WERI-Rb-1 (cell line): ENCODE measurements at regions not wholly inside any gene's neighbourhood (a gene's known extent, or its start where the extent isn't known, plus 50 kb on each side); places are given as distances from the start of the nearest gene placed in this dataset.

Source experiments
- DNase-seq: peaks from one replicate; pipeline ENCODE4 v3.0.0-alpha.2; 2020
- H3K27ac ChIP-seq: fragments of 250-450 bp; sonication (Bioruptor Pico); 2 replicates; pipeline ENCODE4 v1.5.1; 2020; ENCODE audit warnings: mild to moderate bottlenecking, moderate library complexity
- H3K27me3 ChIP-seq: fragments of 250-450 bp; sonication (Bioruptor Pico); 2 replicates; pipeline ENCODE4 v1.5.1; 2021; ENCODE audit warnings: mild to moderate bottlenecking, low read depth, moderate library complexity; ENCODE audit not compliant: insufficient read depth, severe bottlenecking
- H3K36me3 ChIP-seq: fragments of 250-450 bp; sonication (Bioruptor Pico); 2 replicates; pipeline ENCODE4 v1.5.1; 2020; ENCODE audit warnings: mild to moderate bottlenecking, moderate library complexity
- H3K4me3 ChIP-seq: 2 replicates; pipeline ENCODE4 v1.5.1; 2011; ENCODE audit warnings: low read depth, mild to moderate bottlenecking, control low read depth, low read length
- H3K9me3 ChIP-seq: fragments of 250-450 bp; sonication (Bioruptor Pico); 2 replicates; pipeline ENCODE4 v1.5.1; 2021; ENCODE audit warnings: mild to moderate bottlenecking, moderate library complexity; ENCODE audit not compliant: severe bottlenecking
- CTCF ChIP-seq: IDR thresholded peaks from 2 replicates; pipeline ENCODE4 v1.5.1; 2011; ENCODE audit warnings: low read depth, mild to moderate bottlenecking, control low read depth, inconsistent platforms, low read length

- Histone ChIP-seq H3K4me3 (no peak overlapping the region), H3K27ac (no peak overlapping the region), H3K9me3 (no peaks in the 10 kb centered on the region), H3K27me3 (no peaks in the 10 kb centered on the region), H3K36me3 (no peaks in the 10 kb centered on the region)
- no peak for TF ChIP-seq CTCF
- no peak for DNase-seq
These were observed 318.3 kb downstream of the PCDH10 start for GRCh38 chr4:133467290-133467947.

- Histone ChIP-seq H3K4me3 (no peak overlapping the region), H3K9me3 (no peaks in the 10 kb centered on the region), H3K36me3 (no peaks in the 10 kb centered on the region), H3K27me3 (no peaks in the 10 kb centered on the region), H3K27ac (no peak overlapping the region)
- DNase-seq = no peak
- TF ChIP-seq CTCF = no peak
These were observed 315.9 kb downstream of the PCDH10 start for GRCh38 chr4:133465022-133465421.

GRCh38 chr4:133464311-133464710, 315.2 kb downstream of the PCDH10 start:
- H3K9me3 ChIP-seq = no peaks in the 10 kb centered on the region
- no peaks in the 10 kb centered on the region for H3K36me3 ChIP-seq
- DNase-seq = no peak
- H3K27me3 ChIP-seq = no peaks in the 10 kb centered on the region
- no peak for TF ChIP-seq CTCF
- H3K4me3 ChIP-seq = no peak overlapping the region
- H3K27ac ChIP-seq = no peak overlapping the region

- Histone ChIP-seq H3K27ac (no peak overlapping the region), H3K36me3 (no peaks in the 10 kb centered on the region), H3K27me3 (no peaks in the 10 kb centered on the region), H3K4me3 (no peak overlapping the region), H3K9me3 (no peaks in the 10 kb centered on the region)
- no peak for TF ChIP-seq CTCF
- no peak for DNase-seq
These were observed 303.6 kb downstream of the PCDH10 start for GRCh38 chr4:133452678-133453077.

GRCh38 chr4:133450813-133451212, 301.7 kb downstream of the PCDH10 start:
- no peaks in the 10 kb centered on the region for H3K27me3 ChIP-seq
- no peak overlapping the region for H3K4me3 ChIP-seq
- no peaks in the 10 kb centered on the region for H3K9me3 ChIP-seq
- no peak for DNase-seq
- H3K36me3 ChIP-seq = no peaks in the 10 kb centered on the region
- H3K27ac ChIP-seq = no peak overlapping the region
- no peak for TF ChIP-seq CTCF

- no peak for DNase-seq
- Histone ChIP-seq H3K9me3 (no peaks in the 10 kb centered on the region), H3K27me3 (no peaks in the 10 kb centered on the region), H3K4me3 (no peak overlapping the region), H3K36me3 (no peaks in the 10 kb centered on the region), H3K27ac (no peak overlapping the region)
- no peak for TF ChIP-seq CTCF
These were observed 291.3 kb downstream of the PCDH10 start for GRCh38 chr4:133440404-133440803.
